22Rv1 (cell line): ENCODE measurements at regions not wholly inside any gene's neighbourhood (a gene's known extent, or its start where the extent isn't known, plus 50 kb on each side); places are given as distances from the start of the nearest gene placed in this dataset.

Experiments
- H3K27ac ChIP-seq: fragments of 450-650 bp; 2 replicates; pipeline ENCODE4 v1.5.1; 2017
- CTCF ChIP-seq: fragments of 450-650 bp; IDR thresholded peaks from 2 replicates; pipeline ENCODE4 v1.5.1; 2017; ENCODE audit warnings: mild to moderate bottlenecking
- ZFX ChIP-seq: fragments of 450-650 bp; IDR thresholded peaks from 2 replicates; pipeline ENCODE4 v1.6.1; 2017; ENCODE audit warnings: antibody characterized with exemption, borderline replicate concordance

- H3K27ac ChIP-seq, result no peak overlapping the region
- TF ChIP-seq ZFX (no peak), CTCF (no peak)
These were observed 170.1 kb upstream of the HAAO start for GRCh38 chr2:42962508-42962953.

- TF ChIP-seq ZFX (no peak), CTCF (no peak)
- H3K27ac ChIP-seq, result no peak overlapping the region
These were observed 169.6 kb upstream of the HAAO start for GRCh38 chr2:42961961-42962360.

GRCh38 chr2:42961385-42961811 lies 169.0 kb upstream of the HAAO start:
- TF ChIP-seq CTCF, result no peak
- TF ChIP-seq ZFX, result no peak
- no peak overlapping the region for H3K27ac ChIP-seq

GRCh38 chr2:42960842-42961180 lies 168.4 kb upstream of the HAAO start:
- no peak overlapping the region for H3K27ac ChIP-seq
- no peak for TF ChIP-seq CTCF
- TF ChIP-seq ZFX, result no peak

- no peak for TF ChIP-seq ZFX
- no peak for TF ChIP-seq CTCF
- no peak overlapping the region for H3K27ac ChIP-seq
These were observed 167.8 kb upstream of the HAAO start for GRCh38 chr2:42960002-42960841.

GRCh38 chr2:42959234-42960001 lies 167.0 kb upstream of the HAAO start:
- H3K27ac ChIP-seq, result no peak overlapping the region

More at GRCh38 chr2:42959234-42960001, 167.0 kb upstream of the HAAO start:
- TF ChIP-seq ZFX (no peak), CTCF (no peak)
